Left hindlimb (tissue), 1 donor: ENCODE measurements at regions not wholly inside any gene's neighbourhood (a gene's known extent, or its start where the extent isn't known, plus 50 kb on each side); places are given as distances from the start of the nearest gene placed in this dataset.
A peak's percentile ranks its signal among the peaks of the same experiment; 100 is the strongest.
"Not testable (repeated sequence)": the region's sequence is repeated elsewhere in the genome, so short reads cannot be mapped to it uniquely, and the experiment has no call there.

ENCODE experiments used
- DNase-seq: peaks from one replicate; pipeline ENCODE4 v3.0.0-alpha.2; 2018

DNA sequence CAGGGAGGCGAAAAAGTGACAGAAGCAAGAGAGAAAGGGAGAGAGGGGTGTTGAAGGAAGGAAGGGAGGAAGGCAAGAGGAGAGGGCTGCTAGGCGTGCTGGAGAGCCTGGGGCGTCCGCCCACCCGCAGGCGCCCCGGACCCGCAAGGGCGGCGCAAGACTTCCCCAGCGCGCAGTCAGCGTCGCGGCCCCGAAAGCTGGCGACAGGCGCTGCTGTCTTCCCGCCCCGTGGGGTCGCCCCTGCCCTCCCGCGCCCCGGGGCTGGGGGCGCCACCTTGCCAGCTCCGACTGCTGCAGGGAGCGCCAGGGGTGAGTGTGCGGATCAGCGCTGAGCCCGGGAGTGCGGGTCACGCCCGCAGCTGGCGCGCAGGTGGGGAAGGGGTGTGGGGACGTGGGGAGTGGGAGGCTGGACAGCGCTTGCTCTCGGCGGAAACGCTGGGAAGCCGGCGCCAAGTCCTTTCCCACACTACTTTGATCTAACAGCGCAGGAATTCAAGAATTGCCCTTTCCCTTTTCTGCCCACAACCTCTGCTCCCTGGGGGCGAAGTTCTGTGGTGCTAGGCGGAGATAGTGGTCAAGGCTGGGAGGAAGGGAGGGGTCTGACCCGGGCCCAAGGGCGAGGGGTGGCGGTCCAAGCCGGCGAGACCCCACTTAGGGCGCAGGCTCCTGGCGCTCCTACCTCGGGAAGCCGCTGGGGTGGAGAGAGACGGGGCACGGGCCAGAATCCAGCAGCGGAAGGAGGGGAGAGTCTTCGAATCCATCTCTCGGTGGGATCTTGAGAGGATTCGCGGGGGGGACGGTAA, 266.1 kb downstream of the CGGBP1 start, which contains the start of gene HTR1F:
Gene HTR1F, plus strand, starts transcription at position 173 of the 803 bp plus-strand sequence.
- DNase-seq, result peak; percentile 31

DNA sequence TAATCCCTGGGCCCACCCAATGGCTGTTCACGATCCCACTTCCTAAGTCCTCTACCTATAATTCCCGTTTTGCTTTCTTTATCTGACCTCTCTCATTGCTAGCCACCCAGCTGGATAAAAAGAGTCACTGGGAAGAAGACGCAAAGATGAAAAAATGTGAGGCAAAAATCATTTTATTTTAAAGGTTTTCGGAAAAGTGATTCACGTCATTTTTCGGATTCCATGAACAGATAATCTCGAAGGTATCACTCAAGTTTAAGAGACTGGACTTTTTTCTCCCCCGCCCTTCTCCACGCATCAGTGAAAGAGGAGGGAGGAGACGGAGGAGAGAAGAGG, 266.6 kb downstream of the CGGBP1 start:
- no peak for DNase-seq

DNA sequence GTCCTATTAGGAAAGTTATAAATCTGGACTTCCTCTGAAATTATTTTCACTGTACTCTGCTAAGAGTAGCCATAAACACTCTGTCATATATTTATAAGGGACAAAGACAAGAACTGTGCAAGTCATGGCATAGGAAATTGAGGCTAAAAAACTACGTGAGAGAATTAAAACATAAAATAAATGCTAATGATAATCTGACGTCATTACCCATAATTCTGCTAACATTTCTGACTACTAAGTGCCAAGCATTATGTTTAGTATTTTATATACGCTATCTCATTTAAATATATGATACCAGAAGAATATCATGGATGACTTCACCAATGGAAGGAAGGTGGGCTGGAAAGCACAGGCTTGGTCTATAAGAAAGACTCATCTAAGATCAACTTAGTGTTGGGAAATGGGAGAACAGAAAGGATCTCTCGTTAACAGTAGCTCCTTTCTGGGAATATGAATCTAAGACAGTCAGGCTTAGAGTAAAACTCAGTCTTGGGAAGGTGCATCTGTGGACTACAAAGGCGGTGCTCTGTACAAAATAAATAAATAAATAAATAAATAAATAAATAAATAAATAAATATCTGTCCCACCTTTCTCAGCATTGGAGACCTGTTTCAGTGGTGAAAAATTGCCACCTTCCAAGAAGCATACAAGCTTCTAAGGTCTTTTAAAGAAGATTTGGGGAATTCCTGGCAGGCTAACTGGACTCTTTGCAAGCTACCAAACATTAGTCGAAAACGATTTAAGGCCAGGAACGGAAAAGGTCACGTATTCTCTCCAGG, 267.4 kb downstream of the CGGBP1 start:
- no peak for DNase-seq

DNA sequence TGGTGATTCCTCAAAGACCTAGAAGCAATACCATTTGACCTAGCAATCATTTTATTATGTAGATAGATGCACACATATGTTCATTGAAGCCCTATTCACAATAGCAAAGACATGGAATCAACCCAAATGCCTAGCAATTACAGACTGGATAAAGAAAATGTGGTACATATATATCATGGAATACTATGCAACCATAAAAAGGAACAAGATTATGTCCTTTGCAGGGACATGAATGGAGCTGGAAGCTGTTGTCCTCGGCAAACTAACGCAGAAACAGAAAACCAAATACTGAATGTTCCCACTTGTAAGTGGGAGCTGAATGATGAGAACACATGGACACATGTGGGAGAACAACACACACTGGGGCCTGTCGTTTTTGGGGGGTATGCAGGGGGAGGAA, 269.8 kb downstream of the CGGBP1 start:
- DNase-seq, result not testable (repeated sequence)

DNA sequence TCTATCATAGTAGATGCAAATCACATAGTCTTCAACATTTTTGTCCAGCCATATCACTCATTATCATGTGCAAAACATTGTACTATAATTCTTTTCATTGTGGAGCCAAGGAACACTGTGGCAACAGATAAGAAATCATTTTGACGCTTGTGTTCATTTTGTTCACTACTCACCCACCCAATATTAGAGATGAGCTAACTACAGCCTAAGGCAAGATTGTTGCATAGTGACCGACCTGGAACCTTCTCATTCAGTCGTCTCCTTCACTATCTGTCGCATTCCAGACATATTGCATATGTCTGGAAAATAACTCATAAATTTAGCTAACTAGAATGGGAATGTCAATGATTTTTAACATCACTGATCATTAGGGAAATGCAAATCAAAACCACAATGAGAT, 270.3 kb downstream of the CGGBP1 start:
- DNase-seq, result no peak

DNA sequence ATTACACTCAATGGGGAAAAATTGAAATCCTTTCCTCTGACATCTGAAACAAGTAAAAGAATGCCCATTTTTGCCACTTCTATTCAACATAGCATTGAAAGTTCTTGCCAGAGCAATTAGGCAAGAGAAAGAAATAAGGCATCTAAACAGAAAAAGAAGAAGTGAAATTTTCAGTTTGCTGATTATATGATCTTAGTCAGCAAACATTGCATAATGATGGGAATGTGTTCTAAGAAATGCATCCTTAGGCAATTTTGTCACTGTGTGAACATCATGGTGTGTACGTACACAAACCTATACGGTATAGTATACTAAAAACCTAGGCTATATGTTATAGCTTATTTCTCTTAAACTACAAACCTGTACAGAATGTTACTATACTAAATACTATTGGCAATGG, 278.0 kb downstream of the CGGBP1 start:
- no peak for DNase-seq

DNA sequence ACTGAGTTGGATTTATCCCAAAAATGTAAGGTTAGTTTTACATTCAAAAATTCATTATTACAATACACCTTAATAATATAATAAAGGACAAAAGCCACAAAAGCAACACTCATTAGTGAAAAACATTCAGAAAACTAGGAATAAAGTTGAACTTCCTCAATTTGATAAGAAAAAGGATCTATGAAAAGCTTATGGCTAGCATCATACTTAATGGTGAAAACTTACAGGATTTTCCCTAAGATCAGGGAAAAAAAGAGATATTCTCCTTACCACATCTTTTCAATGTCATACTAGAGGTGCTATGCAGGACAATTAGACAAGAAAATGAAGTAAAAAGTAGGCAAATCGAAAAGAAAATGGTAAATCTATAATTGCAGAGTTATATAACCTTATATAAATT, 279.9 kb downstream of the CGGBP1 start:
- no peak for DNase-seq

DNA sequence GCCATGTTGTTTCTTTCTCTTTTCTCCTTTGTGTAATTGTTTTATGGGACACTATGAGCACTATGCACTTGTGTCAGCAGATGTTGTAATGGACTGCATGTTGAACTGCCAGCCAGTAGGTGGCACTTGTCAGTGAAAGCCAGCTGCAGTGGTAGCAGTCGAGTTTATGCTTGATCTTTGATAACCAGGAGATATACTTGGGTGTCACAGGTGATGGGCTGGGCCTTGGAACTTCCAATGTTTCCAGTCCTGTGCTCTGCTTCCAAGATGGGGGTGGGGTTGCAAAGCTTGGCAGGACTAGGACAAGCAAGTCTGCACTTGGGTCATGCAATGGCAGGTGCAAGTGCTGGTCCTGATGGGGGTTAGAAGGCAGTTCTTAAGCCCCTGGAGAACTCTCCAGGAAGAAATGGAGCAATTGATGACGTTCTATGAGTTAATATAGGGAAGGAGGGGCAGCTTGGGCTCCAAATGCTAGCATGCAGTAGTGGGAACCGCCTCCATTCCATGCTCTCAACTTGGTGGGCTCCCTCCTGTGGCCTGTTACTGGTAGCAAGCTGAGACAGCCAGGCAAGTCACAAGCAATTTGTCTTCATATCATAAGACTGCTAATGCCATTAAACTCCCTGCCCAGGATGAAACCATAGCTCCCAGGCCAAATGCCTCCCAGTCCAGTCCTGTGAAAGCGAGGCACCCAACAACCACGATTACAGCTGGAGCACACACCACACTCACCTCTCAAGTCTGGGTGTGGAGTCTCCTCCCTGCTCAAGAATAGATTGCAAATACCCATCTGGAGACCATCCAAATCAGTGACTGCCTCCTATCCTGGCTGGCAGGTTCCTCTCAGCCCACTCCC, 287.2 kb downstream of the CGGBP1 start:
- DNase-seq, result no peak

DNA sequence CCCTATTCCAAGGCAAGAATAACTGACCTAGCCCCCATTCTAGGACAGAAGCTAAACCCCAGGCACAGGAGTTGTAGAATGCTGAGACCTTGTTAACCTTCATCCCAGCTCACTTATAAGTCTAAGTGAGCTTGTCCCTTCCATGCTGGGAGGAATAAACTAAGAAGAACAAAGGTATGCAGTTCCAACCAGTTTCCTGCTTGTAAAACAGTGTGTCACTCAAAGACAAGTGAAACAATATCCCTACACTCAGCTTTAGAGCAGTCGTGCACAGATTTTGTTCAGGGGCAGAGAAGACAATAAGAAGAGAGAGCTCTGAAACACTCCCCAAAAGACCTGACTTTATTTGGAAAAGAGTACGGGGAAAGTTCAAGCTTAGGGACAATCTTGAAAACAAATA, 292.1 kb downstream of the CGGBP1 start:
- no peak for DNase-seq

DNA sequence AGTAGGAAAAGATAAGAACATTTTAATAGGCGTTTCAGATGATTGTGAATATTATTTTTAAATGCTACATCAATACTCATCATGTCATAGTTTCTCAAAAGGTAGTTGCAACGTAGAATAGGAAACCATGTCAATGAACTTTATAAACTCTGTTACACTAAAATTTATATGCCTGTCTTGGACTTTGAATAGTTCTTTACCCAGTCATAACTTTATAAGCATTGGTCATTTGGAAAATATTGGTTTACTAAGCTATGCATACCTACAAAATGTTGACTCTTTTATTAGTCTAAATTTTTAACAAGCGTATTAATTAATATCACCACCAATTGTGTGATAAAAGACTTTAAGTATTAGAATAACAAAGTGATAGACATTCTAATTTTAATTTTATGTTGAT, 293.5 kb downstream of the CGGBP1 start:
- DNase-seq, result no peak

DNA sequence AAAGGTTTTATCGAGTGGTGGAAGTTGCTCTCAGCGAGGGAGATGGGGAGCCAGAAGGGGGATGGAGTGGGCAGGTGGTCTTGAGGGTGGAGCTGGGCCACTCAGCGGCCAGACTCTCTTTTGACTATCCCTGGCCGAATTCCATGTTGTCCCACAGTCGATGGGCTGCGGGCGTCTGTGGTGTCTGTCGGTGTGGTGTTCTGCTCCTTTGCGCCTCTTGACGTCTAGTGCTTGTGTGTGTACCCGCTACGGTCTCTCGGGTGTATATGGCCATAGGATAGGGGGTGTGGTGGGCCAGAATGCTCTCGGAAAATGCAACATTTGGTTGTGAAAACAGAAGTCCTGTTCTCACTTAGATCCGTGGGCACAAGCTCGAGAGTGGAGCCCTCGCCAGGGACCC, 297.0 kb downstream of the CGGBP1 start:
- no peak for DNase-seq

DNA sequence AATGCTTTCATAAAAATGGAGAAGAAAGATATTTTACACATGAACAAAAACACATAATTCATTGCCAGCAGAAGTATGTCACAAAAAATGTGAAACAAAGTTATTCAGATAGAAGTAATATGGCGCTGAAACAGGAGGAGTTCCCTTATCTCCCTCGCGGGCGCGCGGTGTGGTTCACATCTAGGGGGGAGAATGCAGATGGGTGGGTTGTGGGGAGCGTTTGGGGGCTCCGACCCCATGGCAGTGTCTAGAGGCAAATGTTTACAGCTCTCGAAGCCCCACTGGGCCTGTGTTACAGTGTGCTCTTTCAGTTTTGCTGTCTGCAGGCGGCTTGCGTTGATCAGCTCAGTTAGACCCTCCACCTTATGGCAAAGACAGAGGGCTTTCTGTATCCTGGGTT, 297.5 kb downstream of the CGGBP1 start:
- DNase-seq, result no peak

DNA sequence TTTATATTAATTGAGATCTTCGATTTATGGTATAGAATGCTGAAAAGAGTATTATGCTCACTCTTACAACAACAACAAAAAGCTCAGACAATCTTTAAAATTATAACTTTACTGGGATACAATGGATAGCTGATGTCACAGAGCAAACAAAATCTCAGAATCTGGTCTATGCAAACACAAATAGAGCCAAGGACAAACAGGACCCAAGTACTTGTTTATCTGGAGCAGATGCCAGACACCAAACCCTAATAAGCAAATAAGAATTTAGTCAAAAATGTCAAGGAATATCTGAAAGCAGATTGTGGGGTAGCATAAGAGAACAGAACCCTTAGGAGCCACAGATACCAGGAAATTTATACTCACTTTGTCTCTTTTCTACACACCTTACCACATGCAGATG, 302.2 kb downstream of the CGGBP1 start:
- no peak for DNase-seq

DNA sequence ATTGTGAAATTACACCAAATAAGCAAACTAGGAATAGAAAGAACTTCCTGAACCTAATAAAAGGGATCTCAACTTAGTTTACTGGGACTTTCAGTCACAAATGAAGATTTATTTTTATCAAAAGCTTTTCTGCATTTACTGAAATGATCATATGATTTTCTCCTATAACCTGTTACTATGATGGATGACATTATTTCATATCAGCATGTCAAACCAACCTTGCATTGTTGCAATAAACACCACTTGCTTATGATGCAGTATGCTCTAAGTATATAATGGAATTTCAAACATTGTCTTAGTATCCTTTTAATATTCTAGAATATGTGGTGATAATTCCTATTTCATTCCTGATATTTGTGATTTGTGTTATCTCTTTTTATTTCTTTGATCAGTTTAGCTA, 303.0 kb downstream of the CGGBP1 start:
- no peak for DNase-seq

DNA sequence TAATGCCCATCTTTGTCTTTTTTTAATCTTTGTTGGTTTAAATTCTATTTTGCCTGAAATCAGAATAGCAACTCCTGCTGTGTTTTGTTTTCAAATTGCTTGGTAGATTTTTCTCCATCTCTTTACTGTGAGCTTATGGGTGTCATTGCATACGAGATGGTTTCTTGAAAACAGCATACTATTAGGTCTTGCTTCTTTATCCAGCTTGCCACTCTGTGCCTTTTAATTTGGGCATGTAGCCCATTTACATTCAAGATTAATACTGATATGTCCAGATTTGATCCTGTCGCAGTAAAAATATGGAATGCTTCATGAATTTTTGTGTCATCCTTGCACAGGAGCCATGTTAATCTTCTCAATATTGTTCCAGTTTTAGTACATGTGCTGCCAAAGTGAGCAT, 316.6 kb downstream of the CGGBP1 start:
- DNase-seq, result no peak

DNA sequence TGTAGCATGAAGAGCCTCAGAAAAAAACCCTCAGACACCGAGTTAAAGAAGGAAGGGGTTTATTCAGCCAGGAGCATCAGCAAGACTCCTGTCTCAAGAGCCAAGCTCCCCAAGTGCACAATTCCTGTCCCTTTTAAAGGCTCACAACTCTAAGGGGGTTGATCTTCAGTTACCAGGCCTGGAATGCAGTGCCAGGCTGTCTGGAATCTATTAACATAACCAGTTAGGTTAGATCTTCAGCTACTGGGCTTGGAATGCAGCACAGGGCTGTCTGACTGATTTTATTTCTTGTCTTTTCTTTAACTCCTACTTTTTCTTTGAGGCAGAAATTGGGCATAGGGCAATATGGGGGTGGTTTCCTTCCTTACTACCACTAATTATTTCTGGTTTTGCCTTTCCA, 317.9 kb downstream of the CGGBP1 start:
- not testable (repeated sequence) for DNase-seq

DNA sequence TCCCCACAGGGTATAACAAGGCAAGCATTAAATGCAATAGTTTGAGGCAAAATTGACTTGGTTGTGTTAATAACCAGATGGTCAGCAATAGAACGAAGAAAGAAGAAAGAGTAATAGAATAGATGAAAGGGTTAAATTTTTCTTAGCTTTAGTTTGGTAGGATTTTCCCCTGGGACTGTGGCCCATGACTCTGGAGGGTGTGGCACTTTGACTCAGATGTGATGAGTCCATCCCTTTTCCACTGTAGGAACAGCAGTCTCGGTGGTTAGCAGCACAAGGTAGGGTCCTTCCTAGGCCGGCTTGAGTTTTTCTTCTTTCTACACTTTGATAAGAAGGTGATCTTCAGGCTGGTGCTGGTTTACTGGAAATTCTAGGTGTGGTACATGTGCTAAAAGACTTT, 321.0 kb downstream of the CGGBP1 start:
- DNase-seq, result not testable (repeated sequence)

DNA sequence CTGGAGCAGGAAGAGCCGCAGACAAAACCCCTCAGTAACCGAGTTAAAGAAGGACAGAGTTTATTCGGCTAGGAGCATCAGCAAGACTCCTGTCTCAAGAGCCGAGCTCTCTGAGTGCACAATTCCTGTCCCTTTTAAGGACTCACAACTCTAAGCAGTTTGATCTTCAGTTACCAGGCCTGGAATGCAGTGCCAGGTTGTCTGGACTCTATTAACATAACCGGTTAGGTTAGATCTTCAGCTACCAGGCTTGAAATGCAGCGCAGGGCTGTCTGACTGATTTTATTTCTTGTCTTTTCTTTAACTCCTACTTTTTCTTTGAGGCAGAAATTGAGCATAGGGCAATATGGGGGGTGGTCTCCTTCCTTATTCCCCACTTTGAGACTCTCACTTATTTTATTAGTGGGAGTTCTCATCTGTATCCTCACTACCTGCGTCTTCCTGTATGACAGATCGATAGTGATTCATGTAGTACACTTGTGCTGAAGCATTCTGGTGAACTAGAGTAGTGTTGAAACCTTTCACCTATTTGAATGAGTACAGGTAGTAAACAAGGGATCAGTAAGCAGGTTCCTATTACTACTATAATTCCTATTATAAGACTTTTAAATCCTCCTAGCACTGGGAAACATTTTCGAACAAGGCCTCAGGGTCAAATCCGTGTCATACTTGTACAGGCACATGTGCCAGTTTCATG, 325.0 kb downstream of the CGGBP1 start:
- DNase-seq, result no peak

DNA sequence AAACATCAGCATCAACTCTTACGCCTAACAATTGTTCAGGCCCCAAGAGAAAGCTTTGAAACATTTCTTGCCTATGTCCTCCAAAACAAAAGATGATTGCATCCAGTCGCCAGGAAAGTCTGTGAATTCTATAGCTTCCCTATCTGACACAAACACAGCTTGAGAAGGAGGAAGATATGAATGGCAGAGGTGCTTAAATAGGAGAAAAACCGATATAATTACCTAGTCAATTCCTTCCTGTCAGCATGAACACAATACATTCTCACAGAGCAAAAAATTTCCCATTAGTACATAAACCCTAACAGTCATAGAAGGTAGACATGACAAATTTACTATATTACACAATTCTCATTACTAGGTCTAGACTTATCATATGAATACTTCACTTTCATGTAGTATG, 326.5 kb downstream of the CGGBP1 start:
- DNase-seq, result no peak

DNA sequence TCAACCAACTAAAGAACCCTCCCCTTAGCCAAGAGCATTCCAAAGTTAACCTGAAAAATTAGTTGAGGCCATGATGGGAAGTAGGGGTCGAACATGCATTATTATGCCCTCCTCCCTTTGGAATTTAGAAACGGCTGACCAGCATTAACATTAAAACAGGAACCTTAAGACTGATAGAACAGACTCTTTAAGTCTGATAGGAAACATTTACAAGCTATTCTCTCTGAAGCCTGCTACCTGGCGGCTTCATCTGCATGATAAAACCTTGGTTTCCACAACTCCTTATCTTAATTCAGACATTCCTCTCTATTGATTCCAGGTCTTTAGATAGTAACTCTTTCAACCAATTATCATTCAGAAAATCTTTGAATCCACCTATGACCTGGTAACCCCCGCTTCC, 331.0 kb downstream of the CGGBP1 start:
- no peak for DNase-seq

DNA sequence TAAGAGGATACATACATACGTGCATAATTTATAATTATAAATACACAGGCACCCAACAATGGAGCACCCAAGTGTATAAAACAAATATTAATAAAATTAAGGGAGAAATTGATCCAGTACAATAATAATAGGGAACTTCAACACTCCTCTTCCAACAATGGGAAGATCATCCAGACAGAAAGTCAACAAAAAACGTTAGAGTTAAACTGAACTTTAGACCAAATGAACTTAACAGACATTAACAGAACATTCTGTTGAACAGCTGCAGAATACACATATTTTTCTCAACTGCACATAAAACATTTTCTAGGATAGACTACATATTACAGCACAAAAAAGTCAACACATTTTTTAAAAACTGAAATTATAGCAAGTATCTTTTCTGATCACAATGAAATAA, 339.7 kb downstream of the CGGBP1 start:
- no peak for DNase-seq

DNA sequence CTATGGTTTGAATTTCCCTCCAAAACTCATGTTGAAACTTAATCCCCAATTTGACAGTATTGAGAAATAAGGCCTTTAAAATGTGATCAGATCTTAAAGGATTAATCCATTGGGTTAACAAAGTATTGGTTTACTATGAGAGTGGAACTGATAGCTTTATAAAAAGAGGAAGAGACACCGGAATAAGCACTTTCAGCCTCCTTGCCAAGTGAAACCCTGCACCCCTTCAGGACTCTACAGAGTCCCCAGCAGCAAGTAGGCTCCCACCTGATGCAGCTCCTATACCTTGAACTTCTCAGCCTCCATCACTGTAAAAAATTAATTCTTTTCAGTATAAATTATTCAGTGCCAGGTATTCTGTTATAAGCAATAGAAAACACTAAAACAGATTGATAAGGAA, 348.3 kb downstream of the CGGBP1 start:
- no peak for DNase-seq

DNA sequence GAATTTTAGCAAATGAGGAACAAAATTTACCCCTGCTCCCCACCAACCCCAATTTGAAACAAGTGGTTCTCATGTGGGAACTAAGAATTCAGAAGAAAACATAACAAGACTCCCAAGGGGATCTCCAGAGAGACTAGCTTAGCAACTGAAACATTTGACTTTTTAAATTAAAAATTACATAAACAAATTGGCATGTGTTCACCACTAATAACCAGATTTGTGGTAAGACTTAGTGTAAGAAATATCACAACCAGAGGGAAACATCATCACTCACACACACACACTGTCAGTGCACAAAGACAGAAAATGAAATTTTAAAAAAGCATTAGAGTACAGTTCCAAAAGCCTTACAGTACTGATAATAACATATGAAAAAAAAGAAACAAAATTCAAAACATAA, 348.8 kb downstream of the CGGBP1 start:
- no peak for DNase-seq
